HS-5 (cell line): ENCODE measurements at regions not wholly inside any gene's neighbourhood (a gene's known extent, or its start where the extent isn't known, plus 50 kb on each side); places are given as distances from the start of the nearest gene placed in this dataset.

Experiments used
- DNase-seq: peaks from one replicate; pipeline ENCODE4 v3.0.0-alpha.2; 2012; ENCODE audit warnings: low read depth

DNA sequence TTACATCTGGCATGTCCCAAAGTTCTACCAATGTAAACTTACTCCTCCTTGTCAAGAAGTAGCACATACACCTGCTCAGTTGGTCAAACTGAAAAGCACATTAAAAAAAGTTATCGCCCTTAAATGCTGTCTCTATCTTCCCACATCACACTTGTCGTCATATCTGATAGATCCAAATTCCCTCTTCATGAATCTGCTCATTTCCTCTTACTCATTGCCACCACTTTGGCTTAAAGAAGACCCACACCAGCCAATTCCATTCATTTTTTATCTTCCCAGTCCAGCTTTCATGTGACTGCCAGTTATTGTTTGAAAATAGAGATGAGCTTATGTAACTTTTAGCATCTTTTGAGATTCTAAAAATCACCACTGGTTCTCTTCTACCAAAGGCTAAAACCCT, 305.9 kb upstream of the MTNR1B start:
- peak; percentile 49 for DNase-seq

DNA sequence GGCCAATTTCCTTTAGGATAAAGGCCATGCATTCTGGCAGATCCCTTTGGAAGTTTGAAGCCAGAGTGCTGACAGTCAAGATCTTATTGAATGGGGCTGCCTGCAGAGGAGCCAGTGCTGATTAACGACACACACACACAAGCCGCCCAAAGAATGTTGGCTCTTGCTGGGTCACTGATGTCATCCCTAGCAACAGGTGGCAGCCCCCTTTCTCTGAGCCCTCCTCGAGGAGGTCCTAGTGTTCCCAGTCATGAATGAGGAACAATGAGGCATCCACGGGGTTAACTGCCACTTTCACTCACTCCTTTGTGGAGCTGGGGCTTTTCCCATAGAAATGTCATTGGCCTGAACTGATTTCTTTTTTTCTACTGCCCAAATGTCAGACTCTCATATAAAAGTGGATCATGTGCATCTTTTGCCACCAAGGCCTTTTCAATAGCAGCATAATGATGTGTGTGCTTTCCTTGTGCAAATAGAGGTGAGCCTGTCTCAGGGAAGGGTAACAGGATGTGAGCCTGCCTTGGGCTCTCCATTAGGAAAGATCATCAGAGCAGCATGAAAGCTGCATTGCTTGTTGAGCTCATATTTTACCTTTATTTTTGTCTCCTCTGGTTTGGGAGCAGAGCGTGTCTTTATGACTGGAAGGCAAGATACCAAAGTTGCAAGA, 301.8 kb upstream of the MTNR1B start:
- no peak for DNase-seq

DNA sequence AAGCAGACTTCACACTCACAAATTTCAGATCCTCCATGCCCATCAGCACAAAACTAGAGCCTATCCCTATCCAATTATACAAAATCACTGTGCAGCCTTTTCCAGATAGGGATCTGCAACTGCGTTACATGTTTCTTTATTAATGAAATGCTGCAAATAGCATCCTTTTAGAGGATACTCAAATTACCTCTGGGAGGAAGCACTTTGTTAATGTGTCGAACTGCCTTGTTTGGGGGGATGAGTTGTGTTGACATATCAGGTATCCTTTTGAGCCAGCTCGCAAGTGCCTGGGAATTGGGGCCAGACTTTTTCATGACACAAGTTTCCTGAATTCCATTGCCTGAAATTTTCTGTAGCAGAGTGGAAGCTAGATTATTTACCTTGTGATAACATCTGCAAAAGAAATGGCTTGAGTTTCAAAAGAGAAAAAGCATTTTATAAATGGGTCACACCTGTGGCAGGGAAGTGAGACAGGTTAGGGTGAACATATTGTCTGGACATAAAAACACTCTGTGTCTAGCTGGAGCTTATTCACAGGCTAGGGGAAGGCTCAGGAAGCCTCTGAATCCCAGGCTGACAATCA, 299.1 kb upstream of the MTNR1B start:
- no peak for DNase-seq

DNA sequence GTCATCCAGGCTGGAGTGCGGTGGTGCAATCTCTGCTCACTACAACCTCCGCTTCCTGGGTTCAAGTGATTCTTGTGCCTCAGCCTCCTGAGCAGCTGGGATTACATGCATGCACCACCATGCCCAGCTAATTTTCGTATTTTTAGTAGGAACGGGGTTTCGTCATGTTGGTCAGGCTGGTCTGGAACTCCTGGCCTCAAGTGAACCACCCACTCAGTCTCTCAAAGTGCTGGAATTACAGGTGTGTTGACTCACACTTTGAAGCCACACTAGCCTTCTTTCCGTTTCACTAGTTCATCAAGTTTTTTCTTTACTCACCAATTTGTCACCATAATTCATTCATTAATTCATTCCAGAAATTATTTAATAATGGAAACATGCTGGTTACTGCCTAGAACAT, 298.4 kb upstream of the MTNR1B start:
- DNase-seq: no peak

DNA sequence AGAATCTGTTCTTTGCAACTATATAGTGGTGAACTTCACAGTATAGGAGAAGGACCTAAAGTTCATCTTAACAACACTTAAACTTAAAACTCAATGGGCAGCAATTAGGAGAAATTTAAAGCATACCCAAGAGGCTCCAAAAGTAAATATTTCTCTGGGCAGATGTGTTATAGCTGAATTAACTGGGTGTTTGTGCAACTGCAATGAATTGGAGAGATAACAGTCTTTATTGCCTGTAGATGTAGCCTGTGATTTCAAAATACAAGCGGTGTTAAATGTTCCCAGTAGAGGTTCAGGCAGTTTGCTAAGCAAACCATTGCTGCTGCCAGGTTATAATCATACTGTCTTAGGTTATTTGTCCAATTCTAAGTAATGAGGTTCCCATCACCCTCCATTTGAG, 294.1 kb upstream of the MTNR1B start:
- DNase-seq: no peak

DNA sequence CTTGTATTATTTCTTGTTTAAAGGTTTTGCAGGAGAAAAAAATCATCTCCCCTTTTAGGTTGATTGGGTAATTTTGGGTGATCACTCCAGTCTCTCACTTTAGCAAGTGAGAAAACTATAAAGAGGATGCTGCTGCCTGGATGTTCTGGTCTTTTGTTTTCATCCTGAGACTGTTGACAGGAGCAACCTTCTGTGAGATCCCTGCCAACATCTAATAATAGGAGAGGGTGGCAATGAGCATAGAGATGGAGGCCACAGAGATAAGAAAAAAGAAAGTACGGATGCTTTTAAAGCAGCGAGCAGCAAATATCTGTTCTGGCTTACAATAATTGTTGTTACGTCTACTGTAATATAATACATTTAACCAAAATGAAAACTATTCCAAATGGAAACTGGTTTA, 293.6 kb upstream of the MTNR1B start:
- DNase-seq: no peak

DNA sequence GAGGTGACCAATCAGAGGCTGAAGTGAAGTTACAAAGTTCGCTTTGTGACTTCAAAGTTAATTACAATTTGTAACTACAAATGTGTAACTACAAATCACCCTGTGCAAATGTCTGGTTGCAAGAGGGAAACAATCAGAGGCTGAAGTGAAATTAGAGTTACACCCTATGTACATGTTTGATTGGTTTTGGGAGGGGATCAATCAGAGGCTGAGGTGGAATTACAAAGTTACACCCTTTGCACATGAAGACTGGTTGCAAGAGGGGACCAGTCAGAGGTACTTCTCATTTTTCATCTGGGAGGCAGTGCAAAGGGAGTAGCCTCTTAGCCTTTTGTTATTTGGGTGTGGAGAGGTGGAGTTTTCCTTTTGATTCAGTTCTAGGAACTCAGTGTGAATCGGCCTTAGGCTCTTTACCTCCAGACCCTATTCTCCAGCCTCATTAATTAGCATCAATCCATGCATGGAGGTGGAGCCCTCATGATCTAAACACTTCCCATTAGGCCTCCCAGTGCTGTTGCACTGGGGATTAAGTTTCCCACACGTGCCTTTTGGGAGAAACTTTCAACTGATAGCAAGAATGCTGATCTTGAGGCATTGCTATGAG, 291.3 kb upstream of the MTNR1B start:
- DNase-seq: no peak

DNA sequence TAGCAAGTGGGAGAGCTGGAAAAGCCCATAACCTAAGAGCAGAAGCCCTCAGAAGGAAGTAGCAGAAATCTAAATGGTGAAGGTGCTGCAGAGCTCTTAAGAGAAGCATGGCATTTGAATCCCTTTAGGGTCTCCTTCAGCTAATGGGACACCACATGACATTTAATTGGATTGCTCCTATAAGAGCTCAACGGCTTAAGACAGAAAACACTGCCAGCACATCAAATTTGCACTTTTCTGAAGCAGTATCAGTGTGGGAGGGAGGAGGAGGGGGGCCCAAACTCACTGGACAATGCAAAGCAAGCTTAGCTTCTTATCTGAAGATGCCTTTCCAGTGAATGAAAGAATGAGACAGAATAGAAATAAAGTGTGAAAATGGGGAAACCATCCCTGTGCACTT, 287.9 kb upstream of the MTNR1B start:
- DNase-seq: no peak

DNA sequence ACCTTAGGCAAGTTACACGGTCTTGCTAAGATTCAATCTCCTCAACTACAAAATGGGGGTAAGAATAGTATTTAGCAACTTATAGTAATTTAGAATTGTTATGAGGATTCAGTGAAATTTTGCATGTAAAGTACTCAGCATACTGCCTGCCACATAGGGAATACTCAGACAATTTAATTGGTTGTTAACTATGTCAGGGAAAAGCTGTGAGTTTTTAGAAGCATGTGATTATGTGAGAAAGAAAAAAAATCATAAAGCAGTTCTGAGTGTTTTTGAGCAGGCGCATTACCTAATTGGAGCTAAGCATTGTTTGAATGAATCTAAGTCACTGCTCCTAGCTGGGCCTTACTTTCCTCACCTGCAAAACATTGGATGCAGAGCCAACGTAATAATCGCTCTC, 287.3 kb upstream of the MTNR1B start:
- DNase-seq: no peak

DNA sequence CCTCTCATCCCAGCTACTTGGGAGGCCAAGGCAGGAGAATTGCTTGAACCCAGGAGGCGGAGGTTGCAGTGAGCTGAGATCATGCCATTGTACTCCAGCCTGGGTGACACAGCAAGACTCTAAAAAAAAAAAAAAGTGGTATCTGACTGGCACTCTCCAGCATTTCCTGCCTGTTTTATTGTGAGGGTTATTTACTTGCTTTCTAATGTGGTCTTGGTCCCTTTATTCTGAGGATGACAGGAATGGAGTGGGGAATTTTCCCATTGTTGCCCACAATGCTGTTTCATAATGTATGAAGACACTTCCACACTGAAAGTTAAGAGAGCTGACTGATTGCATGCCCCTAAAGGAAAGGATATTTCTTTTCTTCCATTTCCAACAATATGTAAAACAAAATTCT, 286.5 kb upstream of the MTNR1B start:
- DNase-seq: no peak

DNA sequence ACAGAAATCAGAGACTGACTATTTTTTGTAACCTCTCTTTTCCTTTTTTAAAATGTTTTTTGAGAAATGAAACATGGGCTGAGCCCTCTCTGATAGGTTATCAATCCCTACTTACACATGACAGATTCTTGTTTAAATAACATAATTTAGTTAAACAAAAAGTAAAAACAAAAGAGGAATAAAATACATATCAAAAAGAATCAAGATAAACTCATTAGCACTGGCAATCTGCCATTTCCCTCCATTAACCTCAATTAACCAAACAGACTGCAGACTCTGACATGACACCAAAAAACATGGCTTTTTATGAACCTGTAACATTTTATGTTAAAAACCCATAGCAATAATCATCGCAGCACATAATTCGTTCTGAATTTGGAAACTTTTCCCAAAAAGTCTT, 284.4 kb upstream of the MTNR1B start:
- no peak for DNase-seq

DNA sequence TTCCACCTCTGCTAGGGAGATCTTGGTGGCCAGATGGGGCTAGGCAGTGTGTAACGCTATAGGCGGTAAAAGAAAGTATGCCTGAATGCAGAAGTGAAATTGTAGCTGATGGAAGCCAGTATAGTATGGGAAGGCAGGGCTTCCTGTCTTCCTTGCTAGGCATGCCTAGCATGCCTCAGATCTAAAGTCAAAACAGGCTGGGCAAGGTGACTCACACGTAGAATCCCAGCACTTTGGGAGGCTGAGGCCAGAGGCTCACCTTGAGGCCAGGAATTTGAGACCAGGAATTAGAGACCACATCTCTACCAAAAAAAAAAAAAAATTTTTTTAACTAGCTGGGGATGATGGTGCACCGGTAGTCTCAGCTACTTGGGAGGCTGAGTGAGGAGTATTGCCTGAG, 281.7 kb upstream of the MTNR1B start:
- no peak for DNase-seq

DNA sequence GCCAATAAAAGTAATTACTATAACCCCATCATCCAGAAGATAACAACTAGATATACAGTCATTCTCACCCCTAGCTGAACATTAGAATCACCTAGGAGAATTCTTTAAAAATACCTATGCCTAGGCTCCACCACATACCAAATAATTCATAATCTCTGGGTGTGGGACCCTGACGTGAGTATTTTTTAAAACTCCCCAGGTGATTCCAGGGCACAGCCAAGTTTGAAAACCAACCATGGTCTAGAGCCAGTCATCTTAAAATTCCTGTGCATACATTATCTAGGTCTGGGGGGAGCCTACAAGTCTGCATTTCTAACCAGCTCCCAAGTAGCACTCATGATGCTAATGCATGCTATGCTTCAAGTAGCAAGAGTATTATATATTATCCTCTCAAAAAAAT, 281.0 kb upstream of the MTNR1B start:
- no peak for DNase-seq

DNA sequence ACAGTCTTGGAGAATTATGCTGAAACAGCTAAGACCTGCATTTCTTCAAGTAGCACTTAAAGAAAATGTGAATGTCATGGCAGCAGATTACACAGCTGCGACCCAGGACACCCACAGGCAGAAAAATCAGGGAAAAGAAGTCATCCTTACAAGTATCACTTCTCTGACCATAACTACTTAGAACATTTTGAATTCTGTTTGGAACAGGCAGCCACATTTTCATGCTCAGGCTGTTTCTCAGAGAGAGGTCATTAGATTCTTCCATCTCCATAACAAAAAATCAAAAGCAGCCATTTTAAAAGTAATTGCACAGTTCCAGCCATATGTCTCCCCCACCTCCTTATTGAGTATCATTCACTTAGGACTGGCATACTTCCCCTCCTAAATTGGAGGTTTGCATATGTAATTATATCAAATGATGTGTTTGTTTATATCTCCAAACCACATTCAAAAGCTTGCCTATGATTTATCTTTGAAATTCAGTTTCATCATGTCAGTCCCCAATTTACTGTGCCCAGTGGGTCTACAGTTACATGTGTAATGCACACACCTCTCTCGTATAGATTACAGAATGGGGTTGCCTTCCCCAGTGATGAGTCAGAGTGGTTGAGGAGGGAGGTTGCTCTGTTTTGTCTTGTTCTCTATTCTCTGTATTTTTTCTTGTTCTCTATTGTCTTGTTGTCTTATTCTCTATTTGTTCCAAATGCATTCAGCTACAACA, 276.5 kb upstream of the MTNR1B start:
- no peak for DNase-seq

DNA sequence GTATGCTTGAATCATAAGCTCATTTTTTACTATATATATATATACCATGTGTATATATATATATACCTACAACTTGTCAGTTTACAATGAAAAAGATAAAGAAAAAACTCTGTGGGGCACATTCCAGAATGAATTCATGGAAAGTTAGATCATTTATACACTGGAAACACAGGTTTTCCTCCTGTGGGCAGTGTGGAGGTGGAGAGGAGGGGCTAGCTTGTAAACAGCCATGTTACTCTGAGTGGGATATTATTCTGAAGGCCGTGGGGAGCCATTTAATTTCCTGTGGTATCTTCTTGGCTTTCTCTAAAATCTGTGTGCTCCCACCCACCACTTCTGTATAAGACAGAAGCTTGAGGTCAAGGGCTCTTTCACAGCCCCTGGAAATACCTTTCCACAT, 273.4 kb upstream of the MTNR1B start:
- no peak for DNase-seq

DNA sequence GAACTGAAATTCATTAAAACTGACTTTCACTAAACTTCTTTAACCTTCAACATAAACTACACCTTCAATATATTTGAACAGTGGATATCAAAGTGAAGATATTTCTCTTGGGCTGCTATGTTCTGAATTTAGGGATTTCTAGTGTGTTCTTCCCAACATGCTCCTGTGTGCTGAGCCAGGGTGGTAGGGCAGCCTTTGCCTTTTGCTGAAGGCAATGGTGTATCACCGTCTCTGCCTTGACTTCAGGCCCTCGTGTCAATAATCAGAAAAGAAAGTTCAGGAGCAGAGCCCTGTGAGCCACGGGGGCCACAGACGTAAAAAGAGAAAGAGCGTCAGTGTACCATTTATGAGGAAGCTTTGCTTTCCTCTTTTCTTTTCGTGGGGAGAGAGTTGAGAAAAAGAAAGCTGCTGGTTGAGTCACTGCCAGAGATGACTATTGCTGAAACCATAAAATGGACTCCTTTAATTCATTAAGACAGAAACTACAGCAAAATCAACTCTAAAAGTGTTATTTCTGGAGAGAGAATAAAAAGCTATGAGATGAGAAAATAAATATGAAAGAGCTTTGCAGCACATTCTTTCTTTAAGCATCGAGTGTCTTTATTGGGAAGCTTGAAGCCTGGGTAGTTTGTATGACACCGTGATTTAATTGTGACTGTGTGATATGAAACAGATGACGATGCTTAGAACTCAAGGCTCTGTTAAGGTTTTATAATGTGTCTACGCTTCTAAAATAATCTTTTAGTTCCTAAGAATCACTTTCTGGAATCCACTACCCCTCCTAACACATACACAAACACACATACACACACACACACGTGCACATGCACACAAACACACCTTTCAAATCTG, 271.8 kb upstream of the MTNR1B start:
- DNase-seq: no peak

DNA sequence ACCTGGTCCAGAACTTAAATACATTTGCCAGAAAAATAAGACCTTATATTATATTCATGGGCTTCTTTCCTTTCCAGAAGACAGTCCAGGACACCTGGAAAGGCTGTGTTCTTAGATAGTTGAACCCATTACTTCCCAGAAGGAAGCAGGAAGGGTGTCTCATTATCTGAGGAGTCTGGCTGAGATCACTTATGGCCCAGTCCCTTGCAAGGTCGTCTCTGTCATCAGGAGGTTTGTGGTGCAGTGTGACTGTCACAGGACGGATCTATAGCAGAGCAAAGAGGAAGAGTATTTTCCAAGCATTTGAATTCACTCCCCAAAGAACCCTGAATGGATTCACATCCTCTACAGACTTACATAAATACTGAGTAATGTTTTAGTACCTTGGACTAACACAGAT, 270.7 kb upstream of the MTNR1B start:
- DNase-seq: no peak

DNA sequence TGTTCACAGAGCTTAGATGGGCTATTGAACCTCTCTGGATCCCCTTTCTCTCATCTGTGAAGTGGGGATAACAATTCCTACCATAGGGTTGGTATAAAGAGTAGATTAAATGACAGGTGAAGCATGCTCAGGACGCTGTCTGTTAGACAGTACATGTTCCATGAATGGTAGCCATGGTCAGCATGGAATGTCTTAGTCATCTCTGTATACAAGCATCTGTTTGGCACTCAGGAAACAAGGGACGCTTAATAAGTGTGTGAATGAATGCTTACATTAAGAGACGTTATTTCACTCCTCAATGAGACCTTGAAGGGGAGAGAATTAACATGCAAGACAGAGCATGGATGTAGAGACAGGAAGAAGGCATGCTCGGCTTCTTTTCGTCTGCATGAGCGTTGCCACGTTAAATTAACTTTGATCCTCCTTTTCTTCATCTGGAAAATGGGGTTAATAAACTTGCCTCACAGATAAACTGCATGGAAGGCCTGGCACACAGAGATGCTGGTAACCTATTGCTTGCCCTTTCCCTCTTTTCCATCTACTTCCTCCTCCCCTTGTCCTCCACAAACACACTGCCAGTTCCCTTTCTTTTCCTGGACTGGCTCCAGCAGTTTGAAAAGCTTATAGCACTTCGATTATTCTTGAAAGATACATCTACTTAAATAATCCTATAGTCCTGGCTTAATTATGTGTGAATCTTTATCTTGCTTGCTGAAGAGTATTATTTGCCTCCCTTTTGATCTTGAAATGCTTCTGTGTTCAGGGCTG, 267.2 kb upstream of the MTNR1B start:
- no peak for DNase-seq

DNA sequence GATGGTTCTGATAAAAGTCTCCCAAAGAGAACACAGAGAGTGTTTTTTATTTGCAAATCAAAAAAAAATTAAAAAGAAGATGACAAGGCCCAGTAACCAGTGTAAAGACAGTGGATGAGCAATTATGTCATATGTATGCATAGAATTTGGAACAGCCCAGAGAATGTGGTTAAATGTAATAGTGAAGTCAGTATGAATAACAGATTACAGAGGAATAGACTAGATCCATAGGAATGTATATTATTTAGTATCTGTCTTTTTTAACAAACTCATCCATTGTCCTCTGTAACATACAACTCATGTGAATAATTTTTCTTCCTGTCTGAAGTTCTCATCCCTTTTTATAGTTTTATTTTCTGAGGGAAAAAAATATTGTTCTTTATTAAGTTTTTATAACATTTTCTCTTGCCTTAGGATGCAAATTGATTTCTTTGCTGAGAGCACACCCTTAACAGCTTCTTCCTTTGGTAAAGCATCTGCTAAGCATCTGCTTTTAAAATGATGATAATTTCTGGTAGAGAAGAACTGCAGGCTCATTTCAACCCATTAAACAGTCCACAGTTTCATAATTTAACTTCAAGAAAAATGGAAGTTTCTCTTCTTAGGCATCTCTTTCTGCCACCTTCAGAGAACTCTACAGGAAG, 266.5 kb upstream of the MTNR1B start:
- peak; percentile 81 for DNase-seq

DNA sequence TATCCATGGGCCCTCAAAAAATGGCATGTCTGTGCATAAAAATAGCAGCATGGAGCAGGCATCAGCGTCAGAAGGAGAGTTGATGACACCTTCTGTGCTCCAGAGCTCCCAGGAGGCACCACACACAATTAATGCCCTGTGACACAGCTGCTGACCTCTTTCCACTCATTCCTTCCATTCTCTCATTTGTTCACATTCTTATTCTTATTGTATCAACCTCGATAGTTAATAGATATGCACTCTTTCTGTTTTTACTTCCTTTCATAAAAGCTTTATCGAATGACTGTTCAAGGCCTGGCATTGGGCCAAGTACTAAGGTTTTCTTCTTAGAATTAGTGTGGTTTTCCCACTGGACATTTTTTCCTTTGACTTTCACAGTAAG, 266.0 kb upstream of the MTNR1B start:
- peak; percentile 25 for DNase-seq

DNA sequence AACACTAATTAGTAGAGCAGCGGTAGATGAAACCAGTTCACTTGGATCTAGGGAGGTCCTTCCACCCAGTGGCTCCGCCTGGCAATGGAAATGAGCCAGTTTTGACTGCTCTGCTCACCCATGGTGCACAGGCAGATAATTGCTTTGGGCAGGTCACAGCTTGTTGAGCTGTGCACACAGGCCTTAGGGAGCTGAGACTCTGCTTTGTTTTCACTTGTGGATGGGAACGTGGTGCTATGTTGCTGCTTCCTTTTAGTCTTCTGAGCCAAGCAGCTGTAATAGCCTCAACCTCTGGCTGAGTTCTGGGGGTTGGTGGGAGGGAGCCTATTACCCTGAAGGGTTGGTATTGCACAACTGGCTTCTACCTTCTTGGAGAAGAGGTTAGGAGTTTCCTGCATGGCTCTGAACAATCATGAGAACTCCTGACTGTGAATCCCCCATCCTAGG, 262.3 kb upstream of the MTNR1B start:
- DNase-seq: no peak
